ENCODE measurements at regions not wholly inside any gene's neighbourhood (a gene's known extent, or its start where the extent isn't known, plus 50 kb on each side); places are given as distances from the start of the nearest gene placed in this dataset.

- H3K4me2 ChIP-seq (replicated peaks; ENCODE audit: extremely low read depth, low read length, poor library complexity, severe bottlenecking): no peak overlapping the region
- no peaks in the 10 kb centered on the region for H3K36me3 ChIP-seq (replicated peaks in 1 of 2; ENCODE audit: control insufficient read depth in 1 of 2, insufficient read depth in 2 of 2, low read length in 2 of 2)
- peaks cover 16% of the 10 kb centered on the region for H3K4me1 Mint-ChIP-seq
- no peaks in the 10 kb centered on the region for H3K27me3 ChIP-seq (ENCODE audit: control insufficient read depth in 2 of 2, insufficient read depth in 2 of 2, low read length in 2 of 2)
- H3K36me3 Mint-ChIP-seq: no peaks in the 10 kb centered on the region
- peaks cover 0 to 11% (median 4%) of the 10 kb centered on the region in 7 donors for H3K9me3 Mint-ChIP-seq
- no peak overlapping the region for H2AFZ ChIP-seq (ENCODE audit: insufficient read depth, low read depth, low read length, poor library complexity, severe bottlenecking)
- H4K20me1 ChIP-seq (ENCODE audit: insufficient read depth, low read length): no peaks in the 10 kb centered on the region
- no peak overlapping the region for H3K4me3 Mint-ChIP-seq
- intact Hi-C loops (cut with micrococcal nuclease): no loop called here
- no peaks in the 10 kb centered on the region for H3K9me3 ChIP-seq (replicated peaks in 1 of 2; ENCODE audit: control insufficient read depth in 1 of 2, insufficient read depth in 1 of 2, low read length in 2 of 2)
- H3K4me3 ChIP-seq (replicated peaks in 1 of 3; ENCODE audit: low read depth in 2 of 3, low read length in 3 of 3): no peak overlapping the region
- TF ChIP-seq, protein P1, sequence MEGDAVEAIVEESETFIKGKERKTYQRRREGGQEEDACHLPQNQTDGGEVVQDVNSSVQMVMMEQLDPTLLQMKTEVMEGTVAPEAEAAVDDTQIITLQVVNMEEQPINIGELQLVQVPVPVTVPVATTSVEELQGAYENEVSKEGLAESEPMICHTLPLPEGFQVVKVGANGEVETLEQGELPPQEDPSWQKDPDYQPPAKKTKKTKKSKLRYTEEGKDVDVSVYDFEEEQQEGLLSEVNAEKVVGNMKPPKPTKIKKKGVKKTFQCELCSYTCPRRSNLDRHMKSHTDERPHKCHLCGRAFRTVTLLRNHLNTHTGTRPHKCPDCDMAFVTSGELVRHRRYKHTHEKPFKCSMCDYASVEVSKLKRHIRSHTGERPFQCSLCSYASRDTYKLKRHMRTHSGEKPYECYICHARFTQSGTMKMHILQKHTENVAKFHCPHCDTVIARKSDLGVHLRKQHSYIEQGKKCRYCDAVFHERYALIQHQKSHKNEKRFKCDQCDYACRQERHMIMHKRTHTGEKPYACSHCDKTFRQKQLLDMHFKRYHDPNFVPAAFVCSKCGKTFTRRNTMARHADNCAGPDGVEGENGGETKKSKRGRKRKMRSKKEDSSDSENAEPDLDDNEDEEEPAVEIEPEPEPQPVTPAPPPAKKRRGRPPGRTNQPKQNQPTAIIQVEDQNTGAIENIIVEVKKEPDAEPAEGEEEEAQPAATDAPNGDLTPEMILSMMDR (IDR thresholded peaks at IDR 0.05): no peak
- no peak overlapping the region for H3K27ac Mint-ChIP-seq
- H3K79me2 ChIP-seq (ENCODE audit: insufficient read depth, low read length): no peaks in the 10 kb centered on the region
- no peak overlapping the region for H3K9ac ChIP-seq (ENCODE audit: insufficient read depth, low read length, poor library complexity, severe bottlenecking)
- no peak for DNase-seq
- no peak overlapping the region for H3K27ac ChIP-seq (ENCODE audit: low read depth in 1 of 2, low read length in 2 of 2)
- WGBS (ENCODE audit: insufficient coverage): 83% methylated on average over 1 of the region's 3 CpGs
- peaks cover 2 to 7% (median 7%) of the 10 kb centered on the region in 3 donors for H3K27me3 Mint-ChIP-seq (ENCODE audit: low read depth in 3 of 3)
- no peaks in the 10 kb centered on the region for H3K4me1 ChIP-seq (ENCODE audit: control insufficient read depth in 1 of 2, insufficient read depth in 2 of 2, low read length in 2 of 2)
These were observed 224.0 kb upstream of the SIX2 start for GRCh38 chr2:45233301-45233700.

- WGBS (ENCODE audit: insufficient coverage): 0% methylated on average over 1 of the region's 1 CpG
- Mint-ChIP-seq H3K27ac (no peak overlapping the region), H3K36me3 (no peaks in the 10 kb centered on the region)
These were observed 223.6 kb upstream of the SIX2 start for GRCh38 chr2:45232818-45233217.

More at GRCh38 chr2:45232818-45233217, 223.6 kb upstream of the SIX2 start:
- Histone ChIP-seq H3K9ac (ENCODE audit: insufficient read depth, low read length, poor library complexity, severe bottlenecking) (no peak overlapping the region), H3K4me1 (ENCODE audit: control insufficient read depth in 1 of 2, insufficient read depth in 2 of 2, low read length in 2 of 2) (no peaks in the 10 kb centered on the region), H3K9me3 (replicated peaks in 1 of 2; ENCODE audit: control insufficient read depth in 1 of 2, insufficient read depth in 1 of 2, low read length in 2 of 2) (peaks cover 0 to 2% of the 10 kb centered on the region in 2 donors), H3K27me3 (ENCODE audit: control insufficient read depth in 2 of 2, insufficient read depth in 2 of 2, low read length in 2 of 2) (no peaks in the 10 kb centered on the region), H3K4me3 (replicated peaks in 1 of 3; ENCODE audit: low read depth in 2 of 3, low read length in 3 of 3) (no peak overlapping the region), H4K20me1 (ENCODE audit: insufficient read depth, low read length) (no peaks in the 10 kb centered on the region), H2AFZ (ENCODE audit: insufficient read depth, low read depth, low read length, poor library complexity, severe bottlenecking) (no peak overlapping the region), H3K36me3 (replicated peaks in 1 of 2; ENCODE audit: control insufficient read depth in 1 of 2, insufficient read depth in 2 of 2, low read length in 2 of 2) (no peaks in the 10 kb centered on the region), H3K27ac (ENCODE audit: low read depth in 1 of 2, low read length in 2 of 2) (no peak overlapping the region), H3K79me2 (ENCODE audit: insufficient read depth, low read length) (no peaks in the 10 kb centered on the region), H3K4me2 (replicated peaks; ENCODE audit: extremely low read depth, low read length, poor library complexity, severe bottlenecking) (no peak overlapping the region)
- Mint-ChIP-seq H3K4me3 (no peak overlapping the region), H3K4me1 (peaks cover 12% of the 10 kb centered on the region), H3K9me3 (peaks cover 3 to 13% (median 6%) of the 10 kb centered on the region in 7 donors), H3K27me3 (ENCODE audit: low read depth in 3 of 3) (peaks cover 4 to 7% (median 5%) of the 10 kb centered on the region in 3 donors)
- intact Hi-C loops (cut with micrococcal nuclease): no loop called here
- no peak for DNase-seq
- TF ChIP-seq, protein P1 (IDR thresholded peaks at IDR 0.05): no peak

All from CD14-positive monocyte (primary cell).